Neural cell (in vitro differentiated cells): ENCODE measurements at regions not wholly inside any gene's neighbourhood (a gene's known extent, or its start where the extent isn't known, plus 50 kb on each side); places are given as distances from the start of the nearest gene placed in this dataset.

ENCODE experiments used
- POLR2AphosphoS5 ChIP-seq: IDR thresholded peaks from 2 replicates; pipeline ENCODE4 v1.6.1; 2012
- TF ChIP-seq, protein P1 (sequence below): fragments of 450-650 bp; IDR thresholded peaks from 2 replicates; pipeline ENCODE4 v1.5.1; 2014; ENCODE audit warnings: antibody characterized with exemption, mild to moderate bottlenecking, moderate library complexity; ENCODE audit not compliant: poor library complexity, severe bottlenecking

DNA sequence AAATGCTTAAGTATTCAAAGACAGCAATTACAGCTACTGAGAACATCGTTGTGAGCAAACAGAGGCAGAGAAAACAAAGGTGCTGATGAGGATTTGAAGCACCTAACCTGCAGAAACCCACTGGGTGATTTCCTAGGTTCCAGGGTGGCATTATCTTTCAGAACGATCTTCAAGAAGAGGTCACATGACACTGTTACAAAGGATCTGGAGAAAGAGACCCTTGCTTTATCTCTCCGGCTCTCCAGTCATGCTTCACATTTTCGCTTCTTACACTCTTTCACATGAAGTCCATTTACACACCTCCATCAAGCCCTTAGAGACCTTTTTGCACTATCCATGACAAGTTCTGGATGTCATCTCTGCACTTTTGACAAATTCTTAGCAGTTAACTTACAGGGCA, 70.8 kb downstream of the GOLGA8B start:
- no peak for TF ChIP-seq POLR2AphosphoS5
- TF ChIP-seq, protein P1, sequence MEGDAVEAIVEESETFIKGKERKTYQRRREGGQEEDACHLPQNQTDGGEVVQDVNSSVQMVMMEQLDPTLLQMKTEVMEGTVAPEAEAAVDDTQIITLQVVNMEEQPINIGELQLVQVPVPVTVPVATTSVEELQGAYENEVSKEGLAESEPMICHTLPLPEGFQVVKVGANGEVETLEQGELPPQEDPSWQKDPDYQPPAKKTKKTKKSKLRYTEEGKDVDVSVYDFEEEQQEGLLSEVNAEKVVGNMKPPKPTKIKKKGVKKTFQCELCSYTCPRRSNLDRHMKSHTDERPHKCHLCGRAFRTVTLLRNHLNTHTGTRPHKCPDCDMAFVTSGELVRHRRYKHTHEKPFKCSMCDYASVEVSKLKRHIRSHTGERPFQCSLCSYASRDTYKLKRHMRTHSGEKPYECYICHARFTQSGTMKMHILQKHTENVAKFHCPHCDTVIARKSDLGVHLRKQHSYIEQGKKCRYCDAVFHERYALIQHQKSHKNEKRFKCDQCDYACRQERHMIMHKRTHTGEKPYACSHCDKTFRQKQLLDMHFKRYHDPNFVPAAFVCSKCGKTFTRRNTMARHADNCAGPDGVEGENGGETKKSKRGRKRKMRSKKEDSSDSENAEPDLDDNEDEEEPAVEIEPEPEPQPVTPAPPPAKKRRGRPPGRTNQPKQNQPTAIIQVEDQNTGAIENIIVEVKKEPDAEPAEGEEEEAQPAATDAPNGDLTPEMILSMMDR: no peak
